Thoracic aorta (tissue), 2 donors: ENCODE measurements at regions not wholly inside any gene's neighbourhood (a gene's known extent, or its start where the extent isn't known, plus 50 kb on each side); places are given as distances from the start of the nearest gene placed in this dataset.

Experiments used
- ATAC-seq: fragments of 150-250 bp; one replicate; pipeline ENCODE4 v1.8.0; 2017; ENCODE audit warnings: low read depth; ENCODE audit not compliant: insufficient number of reproducible peaks, low FRiP score
- DNase-seq: peaks from one replicate; pipeline ENCODE4 v3.0.0-alpha.2; 2020; ENCODE audit warnings: low spot score
- H3K27ac ChIP-seq, 2 donors: fragments of 200-600 bp; sonication (generic); 1 replicate in 1 of 2; 2 replicates in 1 of 2; pipeline ENCODE4 v1.5.1; 2016; ENCODE audit warnings: mild to moderate bottlenecking in 2 of 2, moderate library complexity in 2 of 2
- H3K27me3 ChIP-seq: fragments of 200-600 bp; sonication (generic); replicated peaks from 2 replicates; pipeline ENCODE4 v1.6.0; 2016; ENCODE audit warnings: mild to moderate bottlenecking; ENCODE audit not compliant: insufficient read depth
- H3K36me3 ChIP-seq: fragments of 200-600 bp; sonication (generic); one replicate; pipeline ENCODE4 v1.5.1; 2016
- H3K4me1 ChIP-seq, 2 donors: fragments of 200-600 bp; sonication (generic); 1 replicate in 1 of 2; 2 replicates in 1 of 2; pipeline versions ENCODE4 v1.5.1 to v1.6.0; 2016; ENCODE audit warnings: low read depth in 2 of 2, mild to moderate bottlenecking in 1 of 2; ENCODE audit not compliant: control insufficient read depth in 1 of 2
- H3K4me3 ChIP-seq: fragments of 200-600 bp; sonication (generic); 2 replicates; pipeline ENCODE4 v1.5.1; 2016; ENCODE audit warnings: mild to moderate bottlenecking
- H3K9me3 ChIP-seq: fragments of 200-600 bp; sonication (generic); 2 replicates; pipeline ENCODE4 v1.5.1; 2016
- TF ChIP-seq, protein P1 (sequence below): fragments of 200-600 bp; sonication (generic); IDR thresholded peaks from one replicate; pipeline ENCODE4 v1.5.1; 2019; ENCODE audit warnings: antibody characterized with exemption

DNA sequence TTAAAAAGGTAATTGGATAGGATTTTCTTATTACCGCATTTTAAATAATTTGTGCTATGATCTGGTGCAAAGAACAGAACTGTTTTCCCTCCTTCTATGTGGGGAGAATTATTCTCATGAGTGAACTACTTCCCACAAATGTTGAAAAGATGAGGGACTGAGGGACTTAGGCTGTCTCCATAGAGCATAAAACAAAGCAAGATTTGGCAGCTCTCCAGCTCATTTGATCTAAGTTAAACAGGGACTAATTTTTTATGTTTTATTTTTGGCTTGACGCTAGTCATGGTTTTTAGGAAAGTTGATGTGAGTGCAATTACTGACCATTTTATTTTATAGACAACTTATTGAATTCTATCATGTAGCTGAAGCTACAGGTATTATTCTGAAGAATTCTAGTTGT lies 362.3 kb downstream of the HLX start:
- ATAC-seq (no peak), DNase-seq (no peak)
- no peaks in the 10 kb centered on the region for H3K4me1 ChIP-seq
- H3K36me3 ChIP-seq: no peaks in the 10 kb centered on the region
- no peak overlapping the region for H3K27ac ChIP-seq
- TF ChIP-seq, protein P1, sequence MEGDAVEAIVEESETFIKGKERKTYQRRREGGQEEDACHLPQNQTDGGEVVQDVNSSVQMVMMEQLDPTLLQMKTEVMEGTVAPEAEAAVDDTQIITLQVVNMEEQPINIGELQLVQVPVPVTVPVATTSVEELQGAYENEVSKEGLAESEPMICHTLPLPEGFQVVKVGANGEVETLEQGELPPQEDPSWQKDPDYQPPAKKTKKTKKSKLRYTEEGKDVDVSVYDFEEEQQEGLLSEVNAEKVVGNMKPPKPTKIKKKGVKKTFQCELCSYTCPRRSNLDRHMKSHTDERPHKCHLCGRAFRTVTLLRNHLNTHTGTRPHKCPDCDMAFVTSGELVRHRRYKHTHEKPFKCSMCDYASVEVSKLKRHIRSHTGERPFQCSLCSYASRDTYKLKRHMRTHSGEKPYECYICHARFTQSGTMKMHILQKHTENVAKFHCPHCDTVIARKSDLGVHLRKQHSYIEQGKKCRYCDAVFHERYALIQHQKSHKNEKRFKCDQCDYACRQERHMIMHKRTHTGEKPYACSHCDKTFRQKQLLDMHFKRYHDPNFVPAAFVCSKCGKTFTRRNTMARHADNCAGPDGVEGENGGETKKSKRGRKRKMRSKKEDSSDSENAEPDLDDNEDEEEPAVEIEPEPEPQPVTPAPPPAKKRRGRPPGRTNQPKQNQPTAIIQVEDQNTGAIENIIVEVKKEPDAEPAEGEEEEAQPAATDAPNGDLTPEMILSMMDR: no peak
- H3K4me3 ChIP-seq: no peak overlapping the region
- no peaks in the 10 kb centered on the region for H3K9me3 ChIP-seq
- no peaks in the 10 kb centered on the region for H3K27me3 ChIP-seq

DNA sequence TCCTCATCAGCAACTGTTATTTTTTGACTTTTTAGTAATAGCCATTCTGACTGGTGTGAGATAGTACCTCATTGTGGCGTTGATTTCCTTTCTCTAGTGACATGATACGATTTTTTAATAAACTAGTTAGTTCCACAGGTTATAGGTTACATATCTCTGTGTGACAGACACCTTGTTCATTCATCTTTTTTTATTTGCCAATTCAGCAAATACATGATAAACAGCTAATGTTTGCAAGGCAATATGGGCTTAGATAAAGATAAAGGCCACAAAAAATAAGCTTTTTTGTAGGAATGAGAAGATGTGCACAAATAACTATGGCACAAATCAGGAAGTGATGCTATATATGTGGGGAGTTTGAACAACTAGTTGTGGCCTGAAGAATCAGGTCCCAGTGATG lies 366.8 kb downstream of the HLX start:
- TF ChIP-seq, protein P1: no peak
- Histone ChIP-seq H3K27ac (no peak overlapping the region), H3K27me3 (no peaks in the 10 kb centered on the region), H3K4me3 (no peak overlapping the region), H3K9me3 (no peaks in the 10 kb centered on the region), H3K4me1 (no peaks in the 10 kb centered on the region), H3K36me3 (no peaks in the 10 kb centered on the region)
- ATAC-seq (no peak), DNase-seq (no peak)

DNA sequence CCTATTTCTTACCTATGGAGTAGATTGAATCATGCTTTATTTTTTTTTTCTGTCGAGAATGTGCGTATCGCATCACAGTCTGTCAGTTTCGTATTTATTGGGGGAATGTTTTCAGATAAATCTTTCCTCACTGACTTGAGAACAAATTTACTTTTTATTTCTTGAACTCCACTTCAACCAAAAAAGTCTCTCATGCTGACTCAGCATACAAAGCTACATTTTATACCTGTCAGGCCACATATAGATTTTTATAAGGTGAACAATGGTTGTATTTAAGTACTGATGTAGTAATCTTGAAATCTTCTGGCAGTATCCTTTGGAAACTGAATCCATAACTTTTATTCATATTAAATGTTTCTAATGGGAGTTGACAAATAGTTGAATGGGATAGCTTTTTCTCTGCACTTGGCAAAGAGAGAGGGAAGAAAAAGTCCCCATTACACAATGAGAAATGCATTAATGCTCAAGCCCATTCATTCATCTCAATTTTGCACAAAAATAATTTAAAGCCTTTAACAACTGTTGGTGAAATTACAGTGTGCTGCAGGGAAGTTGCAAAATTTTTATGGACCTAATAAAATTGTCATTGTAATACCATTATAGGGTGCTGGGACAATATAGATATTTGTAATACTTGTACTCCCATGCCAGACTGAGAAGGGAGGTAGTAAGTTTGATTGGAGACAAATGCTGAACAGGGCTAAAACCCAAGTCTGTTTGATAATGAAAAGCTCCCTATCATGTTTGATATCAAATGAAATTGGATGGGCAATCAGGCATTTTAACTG lies 367.6 kb downstream of the HLX start:
- H3K4me3 ChIP-seq: no peak overlapping the region
- DNase-seq (no peak), ATAC-seq (no peak)
- H3K9me3 ChIP-seq: no peaks in the 10 kb centered on the region
- no peaks in the 10 kb centered on the region for H3K27me3 ChIP-seq
- H3K27ac ChIP-seq: no peak overlapping the region
- H3K4me1 ChIP-seq: no peaks in the 10 kb centered on the region
- TF ChIP-seq, protein P1: no peak
- no peaks in the 10 kb centered on the region for H3K36me3 ChIP-seq

GRCh38 chr1:221251580-221251979 lies 372.3 kb downstream of the HLX start:
- Histone ChIP-seq H3K27me3 (no peaks in the 10 kb centered on the region), H3K9me3 (no peaks in the 10 kb centered on the region), H3K4me3 (no peak overlapping the region), H3K27ac (no peak overlapping the region), H3K4me1 (no peaks in the 10 kb centered on the region), H3K36me3 (no peaks in the 10 kb centered on the region)
- DNase-seq (no peak), ATAC-seq (no peak)
- TF ChIP-seq, protein P1: no peak

DNA sequence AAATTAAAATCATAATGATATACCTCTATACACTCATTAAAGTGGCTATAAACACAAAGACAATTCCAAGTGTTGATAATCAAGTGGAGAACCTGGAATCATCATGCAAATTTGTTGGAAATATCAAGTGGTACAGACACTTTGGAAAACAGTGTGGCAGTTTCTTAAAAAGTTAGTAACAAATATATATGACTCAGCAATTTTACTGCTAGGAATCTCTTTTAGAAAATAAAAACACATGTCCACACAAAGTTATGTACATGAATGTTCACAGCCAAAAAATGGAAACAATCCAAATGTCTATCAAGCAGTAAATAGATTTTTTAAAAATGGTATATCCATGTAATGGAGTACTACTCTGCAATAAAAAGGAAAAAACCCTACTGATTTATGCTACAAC lies 375.6 kb downstream of the HLX start:
- ATAC-seq: no peak
- no peaks in the 10 kb centered on the region for H3K36me3 ChIP-seq
- no peak overlapping the region for H3K27ac ChIP-seq
- TF ChIP-seq, protein P1: no peak
- H3K4me1 ChIP-seq: peaks cover 0 to 8% of the 10 kb centered on the region in 2 donors
- no peaks in the 10 kb centered on the region for H3K9me3 ChIP-seq
- H3K4me3 ChIP-seq: no peak overlapping the region
- H3K27me3 ChIP-seq: no peaks in the 10 kb centered on the region
- DNase-seq: no peak
